ENCODE measurements at regions not wholly inside any gene's neighbourhood (a gene's known extent, or its start where the extent isn't known, plus 50 kb on each side); places are given as distances from the start of the nearest gene placed in this dataset.

- TF ChIP-seq YY1 (IDR thresholded peaks at IDR 0.05; ENCODE audit: low read depth, low read length) (no peak), CTCF (IDR thresholded peaks at IDR 0.05; ENCODE audit: control extremely low read depth in 1 of 3, insufficient read depth in 1 of 3, low read depth in 1 of 3, low read length in 3 of 3) (no peak), CREB1 (IDR thresholded peaks at IDR 0.05) (no peak), ASH2L (IDR thresholded peaks at IDR 0.05; ENCODE audit: low read length) (no peak), GABPA (IDR thresholded peaks at IDR 0.05; ENCODE audit: borderline replicate concordance, insufficient read depth, low read length) (no peak), CHD2 (IDR thresholded peaks at IDR 0.05; ENCODE audit: low read length) (no peak), POLR2A (IDR thresholded peaks at IDR 0.05; ENCODE audit: control extremely low read depth in 1 of 2, low read depth in 2 of 2, low read length in 2 of 2) (no peak)
Observed at GRCh38 chr18:41504316-41504715, 450.7 kb upstream of the PIK3C3 start.

Measured in H1 (cell line).